Osteocyte (in vitro differentiated cells): ENCODE measurements at regions not wholly inside any gene's neighbourhood (a gene's known extent, or its start where the extent isn't known, plus 50 kb on each side); places are given as distances from the start of the nearest gene placed in this dataset.

ENCODE experiments used
- DNase-seq: peaks from one replicate; pipeline ENCODE4 v3.0.0; 2021; ENCODE audit warnings: mixed read lengths; ENCODE audit not compliant: unreplicated experiment; ENCODE audit errors: extremely low spot score
- H3K27ac Mint-ChIP-seq: one replicate; pipeline ENCODE4 v1.8.0; 2021; ENCODE audit warnings: mild to moderate bottlenecking, mixed read lengths; ENCODE audit not compliant: unreplicated experiment
- H3K27me3 Mint-ChIP-seq: one replicate; pipeline ENCODE4 v1.8.0; 2021; ENCODE audit warnings: mixed read lengths; ENCODE audit not compliant: unreplicated experiment
- H3K36me3 Mint-ChIP-seq: one replicate; pipeline ENCODE4 v1.8.0; 2021; ENCODE audit warnings: mixed read lengths; ENCODE audit not compliant: unreplicated experiment
- H3K4me1 Mint-ChIP-seq: one replicate; pipeline ENCODE4 v1.8.0; 2021; ENCODE audit warnings: mixed read lengths; ENCODE audit not compliant: unreplicated experiment
- H3K4me3 Mint-ChIP-seq: one replicate; pipeline ENCODE4 v1.8.0; 2021; ENCODE audit warnings: mild to moderate bottlenecking, moderate library complexity, mixed read lengths; ENCODE audit not compliant: unreplicated experiment
- H3K9me3 Mint-ChIP-seq: one replicate; pipeline ENCODE4 v1.8.0; 2021; ENCODE audit warnings: mixed read lengths; ENCODE audit not compliant: unreplicated experiment
- CTCF ChIP-seq: fragments of 200-600 bp; sonication (generic); IDR thresholded peaks from 2 replicates; pipeline ENCODE4 v1.5.0; 2021; ENCODE audit warnings: antibody characterized with exemption, mild to moderate bottlenecking, moderate library complexity

GRCh38 chr13:26873386-26873698, 112.8 kb upstream of the GPR12 start:
- Mint-ChIP-seq H3K4me1 (no peaks in the 10 kb centered on the region), H3K4me3 (no peak overlapping the region), H3K9me3 (peaks cover 19% of the 10 kb centered on the region), H3K36me3 (no peaks in the 10 kb centered on the region), H3K27me3 (no peaks in the 10 kb centered on the region), H3K27ac (no peak overlapping the region)
- TF ChIP-seq CTCF, result no peak
- no peak for DNase-seq

GRCh38 chr13:26872525-26873385, 112.2 kb upstream of the GPR12 start:
- H3K9me3 Mint-ChIP-seq, result peaks cover 13% of the 10 kb centered on the region
- H3K27me3 Mint-ChIP-seq, result no peaks in the 10 kb centered on the region
- H3K27ac Mint-ChIP-seq, result no peak overlapping the region
- no peaks in the 10 kb centered on the region for H3K36me3 Mint-ChIP-seq
- no peak for DNase-seq
- H3K4me3 Mint-ChIP-seq, result no peak overlapping the region
- no peaks in the 10 kb centered on the region for H3K4me1 Mint-ChIP-seq
- TF ChIP-seq CTCF, result peak; percentile 54

GRCh38 chr13:26867451-26868091, 107.0 kb upstream of the GPR12 start:
- H3K4me1 Mint-ChIP-seq, result no peaks in the 10 kb centered on the region
- H3K27me3 Mint-ChIP-seq, result no peaks in the 10 kb centered on the region
- H3K9me3 Mint-ChIP-seq, result no peaks in the 10 kb centered on the region
- H3K4me3 Mint-ChIP-seq, result no peak overlapping the region
- DNase-seq, result no peak
- no peak overlapping the region for H3K27ac Mint-ChIP-seq
- no peak for TF ChIP-seq CTCF
- no peaks in the 10 kb centered on the region for H3K36me3 Mint-ChIP-seq

GRCh38 chr13:26864576-26864975, 104.0 kb upstream of the GPR12 start:
- no peak overlapping the region for H3K27ac Mint-ChIP-seq
- H3K27me3 Mint-ChIP-seq, result no peaks in the 10 kb centered on the region
- DNase-seq, result no peak
- TF ChIP-seq CTCF, result no peak
- H3K9me3 Mint-ChIP-seq, result no peaks in the 10 kb centered on the region
- no peaks in the 10 kb centered on the region for H3K4me1 Mint-ChIP-seq
- H3K4me3 Mint-ChIP-seq, result no peak overlapping the region
- H3K36me3 Mint-ChIP-seq, result no peaks in the 10 kb centered on the region

GRCh38 chr13:26861941-26862340, 101.4 kb upstream of the GPR12 start:
- H3K36me3 Mint-ChIP-seq, result no peaks in the 10 kb centered on the region
- DNase-seq, result no peak
- TF ChIP-seq CTCF, result no peak
- H3K4me1 Mint-ChIP-seq, result no peaks in the 10 kb centered on the region
- H3K27ac Mint-ChIP-seq, result no peak overlapping the region
- no peak overlapping the region for H3K4me3 Mint-ChIP-seq
- H3K9me3 Mint-ChIP-seq, result no peaks in the 10 kb centered on the region
- H3K27me3 Mint-ChIP-seq, result no peaks in the 10 kb centered on the region
